Hematopoietic multipotent progenitor cell treated with erythropoietin and hydrocortisone succinate and interleukin-3 and kit ligand, for 15 days (in vitro differentiated cells): ENCODE measurements at regions not wholly inside any gene's neighbourhood (a gene's known extent, or its start where the extent isn't known, plus 50 kb on each side); places are given as distances from the start of the nearest gene placed in this dataset.

Experiments
- DNase-seq: peaks from one replicate; pipeline ENCODE4 v3.0.0-alpha.2; 2015; ENCODE audit warnings: low spot score

GRCh38 chr17:79501910-79502309 is 108.9 kb downstream of the RBFOX3 start:
- DNase-seq, result no peak

GRCh38 chr17:79500745-79501618 is 109.9 kb downstream of the RBFOX3 start:
- DNase-seq, result no peak

- no peak for DNase-seq
Observed at GRCh38 chr17:79498854-79499253, 112.0 kb downstream of the RBFOX3 start.

DNA sequence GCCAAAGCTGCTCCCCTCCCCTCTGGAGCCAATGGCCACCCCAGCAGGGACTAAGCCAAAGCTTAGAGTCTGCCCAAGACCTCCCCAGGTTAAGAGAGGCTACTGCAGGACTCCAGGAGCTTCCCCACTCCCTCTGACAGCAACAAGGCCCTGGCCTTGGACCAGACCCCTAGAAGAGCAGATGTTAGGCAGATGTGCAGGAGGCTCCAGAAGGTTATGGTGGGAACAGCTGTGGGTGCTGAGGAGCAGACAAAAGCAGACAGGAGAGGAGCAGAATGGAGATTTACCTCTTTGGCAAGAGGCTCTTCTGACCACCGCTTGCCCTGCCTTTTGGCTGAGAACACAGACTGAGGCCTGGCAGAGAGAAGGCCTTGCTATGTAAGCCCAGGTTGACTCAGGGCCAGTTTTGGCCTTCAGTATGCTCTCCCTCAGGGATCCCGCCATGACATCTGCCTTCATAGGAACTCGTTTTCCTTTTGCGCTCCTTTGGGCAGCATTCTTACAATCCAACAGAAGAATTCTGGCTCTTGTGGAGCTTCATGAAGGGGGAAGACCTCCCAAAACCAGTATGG is 113.0 kb downstream of the RBFOX3 start:
- DNase-seq, result no peak

GRCh38 chr17:79496422-79497005 is 114.3 kb downstream of the RBFOX3 start:
- no peak for DNase-seq

GRCh38 chr17:79495665-79496064 is 115.2 kb downstream of the RBFOX3 start:
- DNase-seq, result no peak

- DNase-seq, result no peak
Observed at GRCh38 chr17:79491006-79491405, 119.8 kb downstream of the RBFOX3 start.

GRCh38 chr17:79490530-79490929 is 120.3 kb downstream of the RBFOX3 start:
- no peak for DNase-seq

- no peak for DNase-seq
Observed at GRCh38 chr17:79487149-79487548, 123.7 kb downstream of the RBFOX3 start.

GRCh38 chr17:79485991-79486390 is 124.9 kb downstream of the RBFOX3 start:
- no peak for DNase-seq

DNA sequence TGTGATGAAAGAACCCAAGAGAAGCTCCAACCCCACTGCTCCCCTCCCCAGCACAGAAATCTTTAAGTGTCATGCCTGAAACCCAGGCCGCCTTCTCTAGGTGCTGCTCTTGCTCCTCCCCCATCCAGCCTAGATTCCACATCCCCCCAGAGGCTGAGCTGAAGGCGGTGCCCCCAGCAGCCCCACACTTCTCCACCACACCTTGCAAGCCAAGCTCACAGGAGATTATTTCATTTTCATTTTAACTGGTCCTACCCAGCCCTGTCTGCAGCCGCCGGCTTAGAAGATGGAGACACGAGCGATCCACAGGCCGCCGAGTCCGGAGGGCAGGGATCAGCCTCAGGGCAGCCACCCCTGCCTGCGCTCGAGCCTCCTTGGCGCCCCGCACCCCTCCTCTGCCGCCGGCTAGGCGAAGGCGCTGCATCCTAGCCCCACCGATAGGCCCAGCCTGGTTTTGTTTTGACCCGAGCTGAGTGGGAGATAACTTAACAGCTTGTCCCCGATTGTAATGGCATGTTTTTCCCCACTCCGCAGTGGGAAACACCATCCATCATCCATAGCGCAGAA is 125.3 kb downstream of the RBFOX3 start:
- no peak for DNase-seq

GRCh38 chr17:79484600-79485418 is 126.0 kb downstream of the RBFOX3 start:
- no peak for DNase-seq

- DNase-seq, result no peak
Observed at GRCh38 chr17:79483842-79484241, 127.0 kb downstream of the RBFOX3 start.

DNA sequence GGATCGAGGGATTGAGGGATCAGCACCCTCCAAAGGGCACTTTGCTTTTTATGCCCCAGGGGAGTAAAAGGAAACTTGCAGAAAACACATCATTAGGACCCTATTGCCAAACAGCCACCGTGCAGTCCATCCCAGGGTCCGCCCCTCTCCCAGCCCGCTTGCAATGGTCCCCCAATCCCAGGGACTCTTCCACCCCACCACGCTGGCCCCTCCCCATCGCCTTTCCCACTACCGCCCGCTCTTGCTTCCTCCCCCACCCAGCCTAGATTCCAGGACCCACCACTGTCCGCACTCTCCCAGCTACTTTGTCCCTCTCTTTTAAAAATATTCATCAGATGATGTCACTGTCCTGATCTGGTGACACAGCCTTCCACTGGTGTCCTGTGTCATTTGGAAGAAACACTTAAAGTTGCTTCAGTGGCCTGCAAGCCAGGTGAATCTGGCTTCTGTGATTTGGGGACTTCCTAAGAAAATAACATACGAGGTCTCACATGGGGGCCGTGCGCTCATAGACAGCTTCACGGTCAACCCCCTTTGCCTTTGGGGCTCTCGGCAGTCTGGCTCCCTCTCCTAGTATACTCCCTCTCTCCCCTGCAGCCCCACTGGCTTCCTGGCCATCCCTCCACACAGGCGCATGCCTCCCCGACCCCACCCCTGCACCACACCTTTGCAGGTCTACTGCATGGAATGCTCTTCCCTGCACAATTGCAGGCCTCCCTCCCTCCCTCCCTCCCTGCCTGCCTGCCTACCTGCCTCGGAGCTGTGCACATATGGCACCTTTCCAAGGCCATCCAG is 127.9 kb downstream of the RBFOX3 start:
- no peak for DNase-seq

DNA sequence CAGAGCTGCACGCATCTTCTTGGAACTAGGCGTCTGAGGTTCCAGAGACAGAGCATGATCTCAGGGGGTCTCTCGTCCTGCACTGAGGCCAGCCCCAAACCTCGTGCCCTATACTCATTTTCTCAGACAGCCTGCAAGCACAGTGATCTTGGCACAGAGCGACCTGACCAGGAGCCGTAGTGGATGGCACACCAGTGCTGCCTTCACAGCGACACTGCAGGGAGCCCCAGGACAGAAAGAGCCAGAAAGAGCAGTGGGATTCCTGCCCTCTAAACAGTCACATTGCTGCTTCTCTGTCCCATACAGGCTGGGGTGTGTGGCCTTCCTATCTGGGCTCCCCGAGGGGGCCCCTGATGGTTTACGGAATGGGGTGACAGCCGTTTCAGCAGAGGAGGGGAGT is 131.0 kb downstream of the RBFOX3 start:
- DNase-seq, result no peak

DNA sequence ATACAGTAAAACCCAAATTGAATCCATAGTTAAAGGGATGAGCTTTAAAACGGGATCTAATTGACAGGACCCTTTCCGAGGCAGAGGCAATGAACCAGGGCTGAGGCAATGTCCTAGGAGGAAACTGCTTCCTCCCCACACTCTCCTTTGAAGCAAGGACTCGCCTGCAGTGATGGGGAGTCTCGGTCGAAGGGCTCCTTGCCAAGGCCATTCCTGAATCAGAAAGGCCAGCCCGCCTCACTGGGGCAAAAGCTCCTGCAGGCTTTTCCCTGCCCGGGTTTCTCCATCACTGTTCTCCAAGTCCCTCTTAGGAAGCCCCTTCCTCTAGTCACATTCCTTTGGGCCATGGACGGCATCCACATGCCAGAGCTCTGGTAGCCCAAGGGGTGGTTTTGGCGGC is 132.0 kb downstream of the RBFOX3 start:
- DNase-seq, result no peak

- no peak for DNase-seq
Observed at GRCh38 chr17:79478051-79478461, 132.8 kb downstream of the RBFOX3 start.

DNA sequence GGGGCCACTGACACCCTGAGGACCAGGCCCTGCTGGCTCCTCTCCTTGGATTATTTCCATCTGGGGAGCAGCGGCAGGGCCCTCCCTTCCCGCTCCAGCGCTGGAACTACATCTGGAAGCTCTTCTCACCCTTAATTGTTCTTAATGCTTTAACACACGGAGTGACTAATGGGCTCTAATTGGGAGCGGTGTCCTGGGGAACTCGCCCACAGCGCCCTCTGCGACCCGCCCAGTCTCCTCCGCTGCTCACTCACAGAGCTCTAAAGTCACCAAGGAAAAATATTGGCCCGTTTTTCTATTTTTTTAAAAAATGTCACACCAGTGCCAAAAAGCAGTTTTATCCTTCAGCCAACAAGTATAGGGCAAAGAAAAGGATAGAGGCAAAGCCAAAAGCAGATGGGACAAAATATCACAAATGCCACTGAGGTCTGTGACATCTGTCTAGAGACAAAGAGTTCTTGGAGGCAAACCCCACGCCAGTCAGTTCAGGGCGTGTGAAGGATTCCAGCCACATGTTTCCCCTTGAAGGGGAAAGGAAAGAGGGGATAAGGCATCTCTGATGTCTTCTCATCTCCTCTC is 134.7 kb downstream of the RBFOX3 start:
- DNase-seq, result no peak

DNA sequence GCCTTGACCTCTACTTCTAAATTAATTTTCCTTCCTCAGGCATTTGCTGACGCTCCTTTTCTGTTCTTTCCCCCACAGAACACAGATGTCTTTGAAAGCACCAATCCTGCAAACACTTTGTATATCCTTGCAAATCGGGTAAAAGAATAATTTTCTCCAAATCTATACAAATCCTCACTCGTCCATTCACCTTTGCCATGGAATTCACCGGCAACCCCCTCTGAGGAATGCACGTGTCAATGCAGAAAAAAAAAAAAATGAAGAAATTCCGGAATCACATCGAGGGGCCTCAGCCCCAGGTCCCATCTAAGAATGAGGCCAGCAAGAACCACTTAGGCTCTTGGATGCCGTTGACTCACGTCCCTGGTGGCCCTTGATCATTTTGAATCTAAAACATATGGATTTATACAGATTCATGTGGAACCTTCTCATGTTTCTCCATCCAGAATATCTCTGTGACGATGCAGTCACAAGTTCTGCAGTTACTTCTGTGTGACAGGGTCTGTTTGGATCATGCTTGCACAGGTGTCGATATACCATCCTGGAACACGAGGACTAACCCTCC is 136.9 kb downstream of the RBFOX3 start:
- DNase-seq, result no peak

DNA sequence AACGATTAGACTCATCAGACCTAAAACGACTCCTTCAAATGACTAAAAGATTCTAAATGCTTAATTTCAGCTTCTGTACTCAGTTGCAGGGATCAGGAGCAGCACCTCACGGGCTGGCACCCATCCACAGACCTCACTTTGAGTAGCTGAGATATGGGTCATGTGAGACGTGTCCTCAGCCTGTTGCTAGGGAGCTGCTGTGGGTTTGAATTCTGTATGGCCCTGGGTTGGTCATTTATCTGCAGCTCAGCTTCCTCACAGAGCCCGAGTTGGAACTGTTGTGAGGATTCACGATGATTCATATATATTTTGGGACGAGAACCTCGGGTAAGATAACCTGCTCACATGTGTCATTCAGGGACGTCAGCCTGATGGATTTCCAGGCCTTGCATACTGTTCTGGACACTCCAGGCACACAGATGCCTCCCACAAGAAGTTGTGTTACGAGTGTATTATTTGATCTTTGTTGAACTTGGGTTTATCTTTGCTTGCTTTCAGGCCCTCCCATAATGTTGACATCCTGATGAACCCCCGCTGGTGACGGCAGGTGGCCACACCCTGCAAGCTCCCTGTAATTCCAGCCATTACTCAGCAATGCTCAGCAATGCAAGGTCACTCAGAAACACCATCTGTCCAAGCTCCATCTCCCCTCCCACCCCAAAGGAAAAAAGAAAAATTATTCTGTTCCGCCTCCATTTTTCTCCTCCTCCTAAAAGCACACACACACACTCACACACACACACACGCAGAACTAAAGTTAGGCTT is 137.6 kb downstream of the RBFOX3 start:
- no peak for DNase-seq
